ENCODE measurements at regions not wholly inside any gene's neighbourhood (a gene's known extent, or its start where the extent isn't known, plus 50 kb on each side); places are given as distances from the start of the nearest gene placed in this dataset.

GRCh38 chr2:53188851-53189510, 578.6 kb upstream of the CHAC2 start:
- H2AFZ ChIP-seq, result no peak overlapping the region
- no peaks in the 10 kb centered on the region for H3K79me2 ChIP-seq (ENCODE audit: low read depth)
- POLR2A ChIA-PET (ENCODE audit: unreplicated experiment), result no interaction called here
- H3K27ac ChIP-seq, result no peak overlapping the region
- no peak overlapping the region for H3K4me3 ChIP-seq
- H3K27me3 ChIP-seq (ENCODE audit: insufficient read depth, low read depth), result no peaks in the 10 kb centered on the region
- no peaks in the 10 kb centered on the region for H3K9me3 ChIP-seq (ENCODE audit: insufficient read depth, low read depth)
- H3K4me1 ChIP-seq (replicated peaks; ENCODE audit: insufficient read depth), result no peaks in the 10 kb centered on the region
- no peaks in the 10 kb centered on the region for H4K20me1 ChIP-seq (ENCODE audit: insufficient read depth)
- CTCF ChIA-PET, result no interaction called here
- H3K4me2 ChIP-seq, result no peak overlapping the region
- no peaks in the 10 kb centered on the region for H3K36me3 ChIP-seq (ENCODE audit: low read depth)
- intact Hi-C loops (cut with micrococcal nuclease; ENCODE audit: unreplicated experiment), result no loop called here
- no TSS peak for BruUV-seq (replicated peaks)
- DNase-seq, result no peak
- no peaks in the 10 kb centered on the region for H3F3A ChIP-seq (ENCODE audit: insufficient read depth, low read depth)
- TF ChIP-seq EZH2 (IDR thresholded peaks at IDR 0.05; ENCODE audit: low read depth) (no peak), CTCF (conservative IDR thresholded peaks at IDR 0.05) (no peak)
- no peaks in the 10 kb centered on the region; the same call in 1 of the 2 replicates for H3K9me2 ChIP-seq (ENCODE audit: insufficient read depth)

GRCh38 chr2:53183581-53183980, 584.0 kb upstream of the CHAC2 start:
- Histone ChIP-seq H3F3A (ENCODE audit: insufficient read depth, low read depth) (no peaks in the 10 kb centered on the region), H4K20me1 (ENCODE audit: insufficient read depth) (no peaks in the 10 kb centered on the region), H3K4me1 (replicated peaks; ENCODE audit: insufficient read depth) (no peaks in the 10 kb centered on the region), H3K36me3 (ENCODE audit: low read depth) (no peaks in the 10 kb centered on the region), H3K27ac (no peak overlapping the region), H2AFZ (no peak overlapping the region), H3K27me3 (ENCODE audit: insufficient read depth, low read depth) (no peaks in the 10 kb centered on the region), H3K79me2 (ENCODE audit: low read depth) (no peaks in the 10 kb centered on the region), H3K9me3 (ENCODE audit: insufficient read depth, low read depth) (no peaks in the 10 kb centered on the region), H3K4me2 (no peak overlapping the region), H3K4me3 (no peak overlapping the region), H3K9me2 (ENCODE audit: insufficient read depth) (no peaks in the 10 kb centered on the region)
- intact Hi-C loops (cut with micrococcal nuclease; ENCODE audit: unreplicated experiment), result no loop called here
- POLR2A ChIA-PET (ENCODE audit: unreplicated experiment), result no interaction called here
- BruUV-seq (replicated peaks), result no TSS peak
- CTCF ChIA-PET, result no interaction called here
- DNase-seq, result no peak
- TF ChIP-seq CTCF (conservative IDR thresholded peaks at IDR 0.05) (no peak), EZH2 (IDR thresholded peaks at IDR 0.05; ENCODE audit: low read depth) (no peak)

GRCh38 chr2:53182601-53183000, 585.0 kb upstream of the CHAC2 start:
- Histone ChIP-seq H3K4me2 (no peak overlapping the region), H2AFZ (peak overlapping the region; percentile 59), H3K27me3 (ENCODE audit: insufficient read depth, low read depth) (no peaks in the 10 kb centered on the region), H3F3A (ENCODE audit: insufficient read depth, low read depth) (no peaks in the 10 kb centered on the region), H3K79me2 (ENCODE audit: low read depth) (no peaks in the 10 kb centered on the region), H3K4me1 (replicated peaks; ENCODE audit: insufficient read depth) (no peaks in the 10 kb centered on the region), H4K20me1 (ENCODE audit: insufficient read depth) (no peaks in the 10 kb centered on the region), H3K27ac (no peak overlapping the region), H3K36me3 (ENCODE audit: low read depth) (no peaks in the 10 kb centered on the region), H3K4me3 (no peak overlapping the region), H3K9me3 (ENCODE audit: insufficient read depth, low read depth) (no peaks in the 10 kb centered on the region), H3K9me2 (ENCODE audit: insufficient read depth) (0 out of 2 replicates have a peak, but pooled peaks cover 5% of the 10 kb centered on the region)
- TF ChIP-seq EZH2 (IDR thresholded peaks at IDR 0.05; ENCODE audit: low read depth) (no peak), CTCF (conservative IDR thresholded peaks at IDR 0.05) (no peak)
- CTCF ChIA-PET, result no interaction called here
- intact Hi-C loops (cut with micrococcal nuclease; ENCODE audit: unreplicated experiment), result no loop called here
- BruUV-seq (replicated peaks), result no TSS peak
- DNase-seq, result no peak
- POLR2A ChIA-PET (ENCODE audit: unreplicated experiment), result no interaction called here

All from PC-9 (cell line).